ENCODE measurements at regions not wholly inside any gene's neighbourhood (a gene's known extent, or its start where the extent isn't known, plus 50 kb on each side); places are given as distances from the start of the nearest gene placed in this dataset.

- no peak for DNase-seq (ENCODE audit: low spot score, unreplicated experiment)
- no peak for TF ChIP-seq CTCF (IDR thresholded peaks at IDR 0.05; ENCODE audit: unreplicated experiment)
- peaks cover 3% of the 10 kb centered on the region for H3K4me1 Mint-ChIP-seq (ENCODE audit: low read depth)
- peaks cover 14% of the 10 kb centered on the region for H3K27me3 Mint-ChIP-seq
- no peaks in the 10 kb centered on the region for H3K36me3 Mint-ChIP-seq (ENCODE audit: insufficient read depth)
- no peak overlapping the region for H3K27ac Mint-ChIP-seq
- H3K4me3 Mint-ChIP-seq (ENCODE audit: low read depth), result no peak overlapping the region
- H3K9me3 Mint-ChIP-seq (ENCODE audit: low read depth), result no peaks in the 10 kb centered on the region
Measured at GRCh38 chr6:165726290-165726875, 63.3 kb upstream of the PDE10A start.

GRCh38 chr6:165725201-165725600 lies 62.2 kb upstream of the PDE10A start:
- Mint-ChIP-seq H3K4me3 (ENCODE audit: low read depth) (no peak overlapping the region), H3K4me1 (ENCODE audit: low read depth) (peaks cover 3% of the 10 kb centered on the region), H3K27ac (no peak overlapping the region), H3K27me3 (peaks cover 18% of the 10 kb centered on the region), H3K9me3 (ENCODE audit: low read depth) (no peaks in the 10 kb centered on the region), H3K36me3 (ENCODE audit: insufficient read depth) (no peaks in the 10 kb centered on the region)
- no peak for TF ChIP-seq CTCF (IDR thresholded peaks at IDR 0.05; ENCODE audit: unreplicated experiment)
- DNase-seq (ENCODE audit: low spot score, unreplicated experiment), result no peak

- Mint-ChIP-seq H3K36me3 (ENCODE audit: insufficient read depth) (no peaks in the 10 kb centered on the region), H3K27me3 (peaks cover 37% of the 10 kb centered on the region), H3K27ac (no peak overlapping the region), H3K4me3 (ENCODE audit: low read depth) (no peak overlapping the region), H3K4me1 (ENCODE audit: low read depth) (peaks cover 3% of the 10 kb centered on the region), H3K9me3 (ENCODE audit: low read depth) (no peaks in the 10 kb centered on the region)
- DNase-seq (ENCODE audit: low spot score, unreplicated experiment), result no peak
- TF ChIP-seq CTCF (IDR thresholded peaks at IDR 0.05; ENCODE audit: unreplicated experiment), result no peak
Measured at GRCh38 chr6:165723326-165723725, 60.3 kb upstream of the PDE10A start.

GRCh38 chr6:165722022-165722421 lies 59.0 kb upstream of the PDE10A start:
- no peaks in the 10 kb centered on the region for H3K9me3 Mint-ChIP-seq (ENCODE audit: low read depth)
- no peak for TF ChIP-seq CTCF (IDR thresholded peaks at IDR 0.05; ENCODE audit: unreplicated experiment)
- no peak overlapping the region for H3K4me3 Mint-ChIP-seq (ENCODE audit: low read depth)
- peaks cover under 1% of the 10 kb centered on the region for H3K4me1 Mint-ChIP-seq (ENCODE audit: low read depth)
- peaks cover 41% of the 10 kb centered on the region for H3K27me3 Mint-ChIP-seq
- no peak overlapping the region for H3K27ac Mint-ChIP-seq
- H3K36me3 Mint-ChIP-seq (ENCODE audit: insufficient read depth), result no peaks in the 10 kb centered on the region
- no peak for DNase-seq (ENCODE audit: low spot score, unreplicated experiment)

- DNase-seq (ENCODE audit: low spot score, unreplicated experiment), result no peak
- H3K4me1 Mint-ChIP-seq (ENCODE audit: low read depth), result peaks cover 4% of the 10 kb centered on the region
- TF ChIP-seq CTCF (IDR thresholded peaks at IDR 0.05; ENCODE audit: unreplicated experiment), result no peak
- no peak overlapping the region for H3K27ac Mint-ChIP-seq
- peaks cover 41% of the 10 kb centered on the region for H3K27me3 Mint-ChIP-seq
- H3K4me3 Mint-ChIP-seq (ENCODE audit: low read depth), result no peak overlapping the region
- H3K36me3 Mint-ChIP-seq (ENCODE audit: insufficient read depth), result no peaks in the 10 kb centered on the region
- H3K9me3 Mint-ChIP-seq (ENCODE audit: low read depth), result no peaks in the 10 kb centered on the region
Measured at GRCh38 chr6:165721356-165721755, 58.3 kb upstream of the PDE10A start.
